ENCODE measurements at regions not wholly inside any gene's neighbourhood (a gene's known extent, or its start where the extent isn't known, plus 50 kb on each side); places are given as distances from the start of the nearest gene placed in this dataset.

DNA sequence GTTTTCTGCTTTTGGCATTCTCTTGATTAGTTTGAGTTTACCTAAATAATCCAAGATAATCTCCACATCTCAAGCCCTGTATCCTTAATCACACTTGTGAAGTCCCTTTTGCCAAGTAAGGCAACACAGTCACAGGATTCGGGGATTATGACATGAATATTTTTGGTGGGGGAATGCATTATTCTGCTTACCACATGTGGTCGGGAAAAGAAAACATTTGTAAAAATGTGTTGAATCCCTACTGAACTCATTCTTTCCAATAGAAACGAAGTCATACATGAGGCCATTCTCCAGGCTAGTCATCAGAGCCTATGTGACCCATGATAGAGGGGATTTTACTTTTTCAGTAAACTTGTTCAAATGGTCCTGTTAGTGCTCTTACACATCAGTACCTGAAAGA, 58.5 kb upstream of the PRICKLE1 start:
- TF ChIP-seq, protein P1, sequence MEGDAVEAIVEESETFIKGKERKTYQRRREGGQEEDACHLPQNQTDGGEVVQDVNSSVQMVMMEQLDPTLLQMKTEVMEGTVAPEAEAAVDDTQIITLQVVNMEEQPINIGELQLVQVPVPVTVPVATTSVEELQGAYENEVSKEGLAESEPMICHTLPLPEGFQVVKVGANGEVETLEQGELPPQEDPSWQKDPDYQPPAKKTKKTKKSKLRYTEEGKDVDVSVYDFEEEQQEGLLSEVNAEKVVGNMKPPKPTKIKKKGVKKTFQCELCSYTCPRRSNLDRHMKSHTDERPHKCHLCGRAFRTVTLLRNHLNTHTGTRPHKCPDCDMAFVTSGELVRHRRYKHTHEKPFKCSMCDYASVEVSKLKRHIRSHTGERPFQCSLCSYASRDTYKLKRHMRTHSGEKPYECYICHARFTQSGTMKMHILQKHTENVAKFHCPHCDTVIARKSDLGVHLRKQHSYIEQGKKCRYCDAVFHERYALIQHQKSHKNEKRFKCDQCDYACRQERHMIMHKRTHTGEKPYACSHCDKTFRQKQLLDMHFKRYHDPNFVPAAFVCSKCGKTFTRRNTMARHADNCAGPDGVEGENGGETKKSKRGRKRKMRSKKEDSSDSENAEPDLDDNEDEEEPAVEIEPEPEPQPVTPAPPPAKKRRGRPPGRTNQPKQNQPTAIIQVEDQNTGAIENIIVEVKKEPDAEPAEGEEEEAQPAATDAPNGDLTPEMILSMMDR (conservative IDR thresholded peaks at IDR 0.05; ENCODE audit: low read length): no peak
- no peak overlapping the region for H3K4me3 ChIP-seq (ENCODE audit: low read length)
- no peak for DNase-seq (ENCODE audit: low read depth)

DNA sequence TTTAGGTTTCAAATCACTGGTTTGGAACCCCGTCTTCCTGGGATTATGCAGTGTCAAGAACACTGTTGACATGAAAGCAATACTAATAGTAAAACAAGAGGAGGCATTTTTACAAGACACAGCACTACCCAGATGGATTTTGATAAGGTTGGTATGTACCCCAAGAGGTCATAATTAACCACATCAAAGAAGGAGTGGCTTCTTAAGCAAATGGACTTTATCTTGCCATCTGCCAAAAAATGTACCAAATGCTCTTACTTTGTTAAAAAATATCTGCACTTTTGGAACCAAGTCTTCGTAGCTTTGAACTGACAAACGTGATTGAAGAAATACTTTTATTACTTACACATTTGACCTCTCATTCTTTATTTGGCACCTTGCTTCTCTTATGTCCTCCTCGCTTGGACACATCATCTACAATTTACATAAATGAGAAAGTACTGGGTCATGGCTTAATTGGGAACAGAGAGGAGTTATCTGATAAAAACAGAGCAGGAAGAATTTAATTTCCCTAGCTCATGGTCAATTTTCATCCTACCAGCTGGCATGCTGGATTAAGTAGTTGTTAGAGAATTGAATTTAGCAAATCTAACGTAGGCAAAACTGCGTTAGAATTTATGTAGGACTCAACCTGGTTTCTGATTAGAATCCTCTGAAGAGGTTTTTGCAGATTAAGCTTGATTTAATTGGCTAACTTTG, 54.5 kb upstream of the PRICKLE1 start:
- no peak for DNase-seq (ENCODE audit: low read depth)
- TF ChIP-seq, protein P1 (conservative IDR thresholded peaks at IDR 0.05; ENCODE audit: low read length): no peak
- H3K4me3 ChIP-seq (ENCODE audit: low read length): no peak overlapping the region

DNA sequence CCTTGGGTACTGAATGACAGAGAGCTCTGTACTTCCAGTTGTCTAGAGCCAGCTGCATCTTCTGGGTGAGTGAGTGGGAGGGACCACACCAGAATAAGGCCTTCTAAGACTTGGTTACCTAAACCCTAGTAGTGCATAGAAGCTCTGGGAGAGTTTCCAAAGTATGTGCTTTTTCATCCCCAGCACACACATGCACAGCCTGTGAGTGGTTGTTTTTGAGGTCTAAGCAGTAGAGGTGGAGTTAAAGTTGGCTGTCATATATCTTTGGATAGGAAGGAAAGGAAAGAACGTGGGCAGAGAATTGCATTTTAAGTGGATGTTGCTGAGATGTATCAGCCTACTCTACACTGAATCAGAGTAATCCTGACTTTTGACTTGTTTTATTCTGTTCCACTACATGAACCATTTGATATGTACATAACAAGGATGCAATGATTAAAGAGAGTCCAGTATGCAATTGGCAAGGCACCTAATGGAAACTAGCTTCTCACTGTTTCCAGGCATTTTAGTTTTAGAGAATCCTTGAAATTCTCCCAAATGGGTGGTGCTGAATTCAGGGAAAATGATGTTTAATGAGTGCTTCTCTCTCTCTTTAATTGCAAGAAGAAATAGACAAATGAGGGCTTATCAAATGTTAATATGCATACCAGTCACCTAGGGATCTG, 51.8 kb upstream of the PRICKLE1 start:
- TF ChIP-seq, protein P1 (conservative IDR thresholded peaks at IDR 0.05; ENCODE audit: low read length): no peak
- DNase-seq (ENCODE audit: low read depth): no peak

GRCh38 chr12:42640391-42640790, 50.8 kb upstream of the PRICKLE1 start:
- no peak for DNase-seq (ENCODE audit: low read depth)
- TF ChIP-seq, protein P1 (conservative IDR thresholded peaks at IDR 0.05; ENCODE audit: low read length): no peak
- no peak overlapping the region for H3K4me3 ChIP-seq (ENCODE audit: low read length)

More for the DNA sequence above, 51.8 kb upstream of the PRICKLE1 start:
- H3K4me3 ChIP-seq (ENCODE audit: low read length): no peak overlapping the region

DNA sequence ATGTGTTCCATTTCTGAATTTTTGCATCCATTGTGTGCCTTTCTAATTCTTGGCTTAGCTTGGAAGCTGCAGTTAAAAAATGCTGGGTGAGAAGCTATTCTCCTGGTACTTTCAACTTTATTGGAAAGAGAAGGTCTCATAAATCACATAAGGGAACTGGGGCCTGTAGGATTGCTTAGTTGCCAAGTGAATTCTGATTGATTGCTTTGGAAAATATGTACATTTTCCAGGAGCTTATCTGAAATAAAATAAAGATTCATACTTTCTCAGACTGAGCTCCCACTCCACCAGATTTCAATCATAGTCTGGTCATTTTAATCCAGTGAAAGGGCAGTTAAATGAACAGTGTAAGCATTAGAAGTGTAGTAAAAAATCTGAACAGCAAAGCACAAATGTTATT, 50.0 kb upstream of the PRICKLE1 start:
- no peak overlapping the region for H3K4me3 ChIP-seq (ENCODE audit: low read length)
- TF ChIP-seq, protein P1 (conservative IDR thresholded peaks at IDR 0.05; ENCODE audit: low read length): no peak
- DNase-seq (ENCODE audit: low read depth): no peak

All from AG10803 (cell line).